Loucy (cell line): ENCODE measurements at regions not wholly inside any gene's neighbourhood (a gene's known extent, or its start where the extent isn't known, plus 50 kb on each side); places are given as distances from the start of the nearest gene placed in this dataset.

Source experiments
- H2AFZ ChIP-seq: fragments of 200-600 bp; sonication (generic); 2 replicates; pipeline ENCODE4 v1.6.0; 2016; ENCODE audit warnings: antibody characterized with exemption, mild to moderate bottlenecking, low read length, moderate library complexity
- H3F3A ChIP-seq: fragments of 200-600 bp; 2 replicates; pipeline ENCODE4 v1.6.0; 2016; ENCODE audit warnings: antibody characterized with exemption, low read depth, mild to moderate bottlenecking
- H3K27me3 ChIP-seq: fragments of 200-600 bp; sonication (generic); 2 replicates; pipeline ENCODE4 v1.6.1; 2014; ENCODE audit warnings: low read length, mild to moderate bottlenecking; ENCODE audit not compliant: insufficient read depth, poor library complexity, severe bottlenecking
- H3K36me3 ChIP-seq: fragments of 200-600 bp; sonication (generic); 2 replicates; pipeline ENCODE4 v1.6.1; 2016; ENCODE audit warnings: low read length; ENCODE audit not compliant: insufficient read depth
- H3K4me1 ChIP-seq: fragments of 200-600 bp; sonication (generic); 2 replicates; pipeline ENCODE4 v1.5.1; 2014; ENCODE audit warnings: low read length, mild to moderate bottlenecking; ENCODE audit not compliant: insufficient read depth, poor library complexity, severe bottlenecking
- H3K4me2 ChIP-seq: fragments of 200-600 bp; sonication (generic); 2 replicates; pipeline ENCODE4 v1.6.0; 2014; ENCODE audit warnings: antibody characterized with exemption, low read length, low read depth, mild to moderate bottlenecking; ENCODE audit not compliant: poor library complexity, severe bottlenecking
- H3K4me3 ChIP-seq: fragments of 200-600 bp; sonication (generic); 2 replicates; pipeline ENCODE4 v1.5.1; 2014; ENCODE audit warnings: low read length, mild to moderate bottlenecking, mixed read lengths; ENCODE audit not compliant: poor library complexity, severe bottlenecking
- H3K79me2 ChIP-seq: fragments of 200-600 bp; sonication (generic); 2 replicates; pipeline ENCODE4 v1.6.1; 2014; ENCODE audit warnings: low read length; ENCODE audit not compliant: insufficient read depth
- H3K9ac ChIP-seq: fragments of 200-600 bp; sonication (generic); 2 replicates; pipeline ENCODE4 v1.6.0; 2014; ENCODE audit warnings: mild to moderate bottlenecking, low read depth, low read length, moderate library complexity; ENCODE audit not compliant: poor library complexity, severe bottlenecking
- H3K9me2 ChIP-seq: fragments of 200-600 bp; sonication (generic); replicated peaks from 2 replicates; pipeline ENCODE4 v1.6.1; 2016; ENCODE audit warnings: low read depth, low read length, mixed read lengths
- H3K9me3 ChIP-seq: fragments of 200-600 bp; sonication (generic); 2 replicates; pipeline ENCODE4 v1.6.1; 2014; ENCODE audit warnings: mild to moderate bottlenecking, antibody characterized with exemption, low read length, low read depth; ENCODE audit not compliant: insufficient read depth
- H4K20me1 ChIP-seq: fragments of 200-600 bp; sonication (generic); 2 replicates; pipeline ENCODE4 v1.6.0; 2014; ENCODE audit warnings: antibody characterized with exemption, low read length, mild to moderate bottlenecking; ENCODE audit not compliant: insufficient read depth, poor library complexity, severe bottlenecking
- EZH2phosphoT487 ChIP-seq: fragments of 200-600 bp; IDR thresholded peaks from 2 replicates; pipeline ENCODE4 v1.6.1; 2018; ENCODE audit warnings: antibody characterized with exemption, mild to moderate bottlenecking, moderate library complexity, borderline replicate concordance
- TF ChIP-seq, protein P1 (sequence below): fragments of 200-600 bp; sonication (generic); conservative IDR thresholded peaks from 2 replicates; pipeline ENCODE4 v1.5.1; 2014; ENCODE audit warnings: mild to moderate bottlenecking, antibody characterized with exemption, low read length

GRCh38 chr6:103799971-103800670, 1059.6 kb downstream of the HACE1 start:
- Histone ChIP-seq H3K9me3 (no peaks in the 10 kb centered on the region), H4K20me1 (no peaks in the 10 kb centered on the region), H2AFZ (no peak overlapping the region), H3K27me3 (no peaks in the 10 kb centered on the region), H3K9ac (no peak overlapping the region), H3F3A (no peaks in the 10 kb centered on the region), H3K36me3 (no peaks in the 10 kb centered on the region), H3K4me1 (no peaks in the 10 kb centered on the region), H3K9me2 (no peaks in the 10 kb centered on the region), H3K79me2 (no peaks in the 10 kb centered on the region), H3K4me3 (no peak overlapping the region), H3K4me2 (no peak overlapping the region)
- TF ChIP-seq EZH2phosphoT487: no peak
- TF ChIP-seq, protein P1, sequence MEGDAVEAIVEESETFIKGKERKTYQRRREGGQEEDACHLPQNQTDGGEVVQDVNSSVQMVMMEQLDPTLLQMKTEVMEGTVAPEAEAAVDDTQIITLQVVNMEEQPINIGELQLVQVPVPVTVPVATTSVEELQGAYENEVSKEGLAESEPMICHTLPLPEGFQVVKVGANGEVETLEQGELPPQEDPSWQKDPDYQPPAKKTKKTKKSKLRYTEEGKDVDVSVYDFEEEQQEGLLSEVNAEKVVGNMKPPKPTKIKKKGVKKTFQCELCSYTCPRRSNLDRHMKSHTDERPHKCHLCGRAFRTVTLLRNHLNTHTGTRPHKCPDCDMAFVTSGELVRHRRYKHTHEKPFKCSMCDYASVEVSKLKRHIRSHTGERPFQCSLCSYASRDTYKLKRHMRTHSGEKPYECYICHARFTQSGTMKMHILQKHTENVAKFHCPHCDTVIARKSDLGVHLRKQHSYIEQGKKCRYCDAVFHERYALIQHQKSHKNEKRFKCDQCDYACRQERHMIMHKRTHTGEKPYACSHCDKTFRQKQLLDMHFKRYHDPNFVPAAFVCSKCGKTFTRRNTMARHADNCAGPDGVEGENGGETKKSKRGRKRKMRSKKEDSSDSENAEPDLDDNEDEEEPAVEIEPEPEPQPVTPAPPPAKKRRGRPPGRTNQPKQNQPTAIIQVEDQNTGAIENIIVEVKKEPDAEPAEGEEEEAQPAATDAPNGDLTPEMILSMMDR: no peak

DNA sequence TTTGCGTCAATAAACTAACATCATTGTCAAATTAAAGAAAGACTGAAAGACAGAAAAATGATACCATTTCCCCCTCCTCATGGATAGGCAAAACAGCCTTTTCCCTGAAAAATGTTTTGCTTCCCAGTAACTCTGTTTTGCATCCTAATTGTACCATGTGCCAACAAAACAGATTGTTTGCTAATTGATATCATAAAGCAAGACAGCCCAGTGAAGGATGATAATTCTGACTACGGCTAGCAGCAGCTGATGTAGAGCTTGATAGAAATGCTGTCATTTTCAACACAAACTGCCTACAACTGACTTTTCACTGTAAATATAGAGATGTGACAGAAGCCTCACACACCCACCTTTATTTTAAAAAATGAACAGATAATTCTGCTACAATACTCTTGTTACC, 1061.6 kb downstream of the HACE1 start:
- H3K9me2 ChIP-seq: no peaks in the 10 kb centered on the region
- no peaks in the 10 kb centered on the region for H3K9me3 ChIP-seq
- H3K27me3 ChIP-seq: no peaks in the 10 kb centered on the region
- no peak overlapping the region for H3K9ac ChIP-seq
- no peaks in the 10 kb centered on the region for H3F3A ChIP-seq
- no peak for TF ChIP-seq EZH2phosphoT487
- TF ChIP-seq, protein P1: no peak
- no peaks in the 10 kb centered on the region for H4K20me1 ChIP-seq
- no peaks in the 10 kb centered on the region for H3K36me3 ChIP-seq
- no peak overlapping the region for H3K4me2 ChIP-seq
- H3K4me3 ChIP-seq: no peak overlapping the region
- H3K79me2 ChIP-seq: no peaks in the 10 kb centered on the region
- no peak overlapping the region for H2AFZ ChIP-seq
- no peaks in the 10 kb centered on the region for H3K4me1 ChIP-seq

DNA sequence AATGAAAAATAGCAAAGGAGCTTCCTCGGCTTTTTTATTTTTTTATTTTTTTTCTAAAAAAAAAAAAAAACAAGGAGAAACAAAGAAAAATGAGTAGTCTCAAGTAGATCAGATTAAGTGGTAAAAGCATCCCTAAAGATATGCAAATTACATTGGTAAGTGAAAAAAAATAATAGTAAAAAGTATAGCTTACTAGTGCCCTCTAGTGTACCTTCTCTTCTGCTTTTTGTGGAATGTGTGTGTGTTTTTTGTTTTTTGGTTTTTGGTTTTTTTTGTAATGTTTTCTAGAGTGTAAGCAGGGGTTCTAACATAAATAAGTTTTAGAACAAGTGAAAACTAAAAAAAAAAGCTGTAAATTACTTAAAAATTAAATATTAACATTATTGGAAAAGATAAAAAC, 1062.0 kb downstream of the HACE1 start:
- H3K27me3 ChIP-seq: no peaks in the 10 kb centered on the region
- H3K9me3 ChIP-seq: no peaks in the 10 kb centered on the region
- no peaks in the 10 kb centered on the region for H4K20me1 ChIP-seq
- H3K4me2 ChIP-seq: no peak overlapping the region
- H2AFZ ChIP-seq: no peak overlapping the region
- H3K36me3 ChIP-seq: no peaks in the 10 kb centered on the region
- H3K4me3 ChIP-seq: no peak overlapping the region
- no peaks in the 10 kb centered on the region for H3F3A ChIP-seq
- no peaks in the 10 kb centered on the region for H3K79me2 ChIP-seq
- no peaks in the 10 kb centered on the region for H3K4me1 ChIP-seq
- no peaks in the 10 kb centered on the region for H3K9me2 ChIP-seq
- no peak overlapping the region for H3K9ac ChIP-seq
- no peak for TF ChIP-seq EZH2phosphoT487
- TF ChIP-seq, protein P1: peak; percentile 58
